ENCODE measurements at regions not wholly inside any gene's neighbourhood (a gene's known extent, or its start where the extent isn't known, plus 50 kb on each side); places are given as distances from the start of the nearest gene placed in this dataset.

DNA sequence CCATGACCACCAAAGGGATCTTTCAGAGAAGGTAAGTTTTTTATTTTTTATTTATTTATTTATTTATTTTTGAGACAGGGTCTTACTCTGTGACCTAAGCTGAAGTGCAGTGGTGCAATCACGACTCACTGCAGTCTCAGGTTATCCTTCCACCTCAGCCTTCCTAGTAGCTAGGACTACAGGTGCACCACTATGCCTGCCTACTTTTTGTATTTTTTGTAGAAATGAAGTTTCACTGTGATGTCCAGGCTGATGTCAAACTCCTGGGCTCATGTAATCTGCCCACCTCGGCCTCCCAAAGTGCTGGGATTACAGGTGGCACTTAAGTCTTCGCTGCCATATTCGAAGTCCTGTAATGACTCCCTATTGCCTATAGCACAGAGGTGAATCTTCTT lies 342.5 kb downstream of the CYRIA start:
- no peak overlapping the region for H2BK20ac ChIP-seq (ENCODE audit: low read depth, low read length, poor library complexity, severe bottlenecking)
- Mint-ChIP-seq H3K36me3 (ENCODE audit: insufficient read depth in 1 of 3, low read depth in 3 of 3) (no peaks in the 10 kb centered on the region), H3K27ac (no peak overlapping the region), H3K9me3 (no peaks in the 10 kb centered on the region), H3K4me1 (peaks cover 20 to 21% of the 10 kb centered on the region in 2 experiments), H3K4me3 (no peak overlapping the region), H3K27me3 (ENCODE audit: low read depth) (peaks cover 16% of the 10 kb centered on the region)
- no peak overlapping the region for H2BK120ac ChIP-seq (ENCODE audit: low read depth, low read length, poor library complexity, severe bottlenecking)
- no peak overlapping the region for H3K9ac ChIP-seq (ENCODE audit: extremely low read depth, insufficient read length, low read length)
- H3K27me3 ChIP-seq (ENCODE audit: insufficient read depth, low read length) = no peaks in the 10 kb centered on the region
- DNase-seq = no peak
- no peak overlapping the region for H2BK15ac ChIP-seq (ENCODE audit: low read depth, low read length)
- no peaks in the 10 kb centered on the region for H3K79me2 ChIP-seq (ENCODE audit: insufficient read depth, low read length)
- no CpG with 5 or more reads among the region's 4 CpGs for WGBS (ENCODE audit: extremely low coverage, insufficient read length, low lambda C conversion rate)
- H3K79me1 ChIP-seq (ENCODE audit: insufficient read depth, low read depth, low read length, poor library complexity, severe bottlenecking) = no peaks in the 10 kb centered on the region
- no peak overlapping the region for H3K4me2 ChIP-seq (ENCODE audit: insufficient read depth, insufficient read length, low read length)
- H3K4ac ChIP-seq (ENCODE audit: low read depth, low read length) = no peak overlapping the region
- H2AFZ ChIP-seq (ENCODE audit: low read length) = no peak overlapping the region
- H4K91ac ChIP-seq (ENCODE audit: insufficient read length, low read depth, low read length) = no peak overlapping the region
- no peak overlapping the region for H3K14ac ChIP-seq (ENCODE audit: insufficient read depth, low read length)
- no peak overlapping the region for H4K5ac ChIP-seq (ENCODE audit: insufficient read length, low read depth, low read length)
- no peak overlapping the region for H4K8ac ChIP-seq (replicated peaks; ENCODE audit: insufficient read length, low read depth, low read length)
- H3K18ac ChIP-seq (ENCODE audit: insufficient read length, low read depth, low read length) = no peak overlapping the region
- no peak overlapping the region for H2BK5ac ChIP-seq (ENCODE audit: insufficient read length, low read length)
- no peak overlapping the region for H2BK12ac ChIP-seq (ENCODE audit: insufficient read length, low read depth, low read length)
- no peak overlapping the region for H2AK5ac ChIP-seq (ENCODE audit: insufficient read length, low read length)
- TF ChIP-seq, protein P1, sequence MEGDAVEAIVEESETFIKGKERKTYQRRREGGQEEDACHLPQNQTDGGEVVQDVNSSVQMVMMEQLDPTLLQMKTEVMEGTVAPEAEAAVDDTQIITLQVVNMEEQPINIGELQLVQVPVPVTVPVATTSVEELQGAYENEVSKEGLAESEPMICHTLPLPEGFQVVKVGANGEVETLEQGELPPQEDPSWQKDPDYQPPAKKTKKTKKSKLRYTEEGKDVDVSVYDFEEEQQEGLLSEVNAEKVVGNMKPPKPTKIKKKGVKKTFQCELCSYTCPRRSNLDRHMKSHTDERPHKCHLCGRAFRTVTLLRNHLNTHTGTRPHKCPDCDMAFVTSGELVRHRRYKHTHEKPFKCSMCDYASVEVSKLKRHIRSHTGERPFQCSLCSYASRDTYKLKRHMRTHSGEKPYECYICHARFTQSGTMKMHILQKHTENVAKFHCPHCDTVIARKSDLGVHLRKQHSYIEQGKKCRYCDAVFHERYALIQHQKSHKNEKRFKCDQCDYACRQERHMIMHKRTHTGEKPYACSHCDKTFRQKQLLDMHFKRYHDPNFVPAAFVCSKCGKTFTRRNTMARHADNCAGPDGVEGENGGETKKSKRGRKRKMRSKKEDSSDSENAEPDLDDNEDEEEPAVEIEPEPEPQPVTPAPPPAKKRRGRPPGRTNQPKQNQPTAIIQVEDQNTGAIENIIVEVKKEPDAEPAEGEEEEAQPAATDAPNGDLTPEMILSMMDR (conservative IDR thresholded peaks at IDR 0.05) = no peak
- H3T11ph ChIP-seq (ENCODE audit: low read length) = no peak overlapping the region
- no peaks in the 10 kb centered on the region for H4K20me1 ChIP-seq (ENCODE audit: control insufficient read depth, insufficient read depth, insufficient read length)
- no peak overlapping the region for H3K27ac ChIP-seq (ENCODE audit: insufficient read length, low read depth, low read length)
- H3K23ac ChIP-seq (ENCODE audit: insufficient read length, low read depth, low read length) = no peak overlapping the region
- no peaks in the 10 kb centered on the region for H3K23me2 ChIP-seq (ENCODE audit: insufficient read length, low read depth, low read length, poor library complexity, severe bottlenecking)
- no peaks in the 10 kb centered on the region for H3K4me1 ChIP-seq (ENCODE audit: insufficient read depth, low read length)
- no peaks in the 10 kb centered on the region for H3K9me3 ChIP-seq (ENCODE audit: control insufficient read depth, low read depth, low read length)
- H3K56ac ChIP-seq (ENCODE audit: insufficient read length, low read depth, low read length) = no peak overlapping the region

Measured in H9 (cell line).